WI38 (cell line): ENCODE measurements at regions not wholly inside any gene's neighbourhood (a gene's known extent, or its start where the extent isn't known, plus 50 kb on each side); places are given as distances from the start of the nearest gene placed in this dataset.

Experiments used
- H3K4me3 ChIP-seq: 2 replicates; pipeline ENCODE4 v1.5.1; 2011; ENCODE audit warnings: low read depth, mild to moderate bottlenecking, control low read depth, low read length
- CTCF ChIP-seq: IDR thresholded peaks from 2 replicates; pipeline ENCODE4 v1.5.1; 2012; ENCODE audit warnings: low read depth, mild to moderate bottlenecking, control low read depth, low read length

GRCh38 chr1:195954848-195955247 lies 653.4 kb downstream of the KCNT2 start:
- TF ChIP-seq CTCF: no peak
- H3K4me3 ChIP-seq: no peak overlapping the region

DNA sequence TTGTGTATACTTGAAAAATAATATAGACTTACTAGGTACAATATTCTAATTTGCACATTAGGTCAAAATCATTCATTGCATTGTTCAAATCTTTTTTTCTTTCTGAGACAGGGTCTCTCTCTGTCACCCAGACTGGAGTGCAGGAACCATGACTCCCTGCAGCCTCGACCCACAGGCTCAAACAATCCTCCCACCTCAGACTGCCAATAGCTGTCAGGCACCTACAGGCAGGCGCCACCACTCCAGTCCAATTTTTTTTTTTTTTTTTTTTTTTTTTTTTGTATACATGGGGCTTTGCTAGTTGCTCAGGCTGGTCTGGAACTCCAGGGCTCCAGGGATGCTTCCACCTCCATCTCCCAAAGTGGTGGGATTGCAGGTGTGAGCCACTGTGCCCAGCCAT lies 656.9 kb downstream of the KCNT2 start:
- H3K4me3 ChIP-seq: no peak overlapping the region
- TF ChIP-seq CTCF: no peak

- no peak overlapping the region for H3K4me3 ChIP-seq
- no peak for TF ChIP-seq CTCF
Observed at GRCh38 chr1:195948123-195948895, 659.9 kb downstream of the KCNT2 start.

GRCh38 chr1:195946500-195946899 lies 661.7 kb downstream of the KCNT2 start:
- no peak for TF ChIP-seq CTCF
- H3K4me3 ChIP-seq: no peak overlapping the region

DNA sequence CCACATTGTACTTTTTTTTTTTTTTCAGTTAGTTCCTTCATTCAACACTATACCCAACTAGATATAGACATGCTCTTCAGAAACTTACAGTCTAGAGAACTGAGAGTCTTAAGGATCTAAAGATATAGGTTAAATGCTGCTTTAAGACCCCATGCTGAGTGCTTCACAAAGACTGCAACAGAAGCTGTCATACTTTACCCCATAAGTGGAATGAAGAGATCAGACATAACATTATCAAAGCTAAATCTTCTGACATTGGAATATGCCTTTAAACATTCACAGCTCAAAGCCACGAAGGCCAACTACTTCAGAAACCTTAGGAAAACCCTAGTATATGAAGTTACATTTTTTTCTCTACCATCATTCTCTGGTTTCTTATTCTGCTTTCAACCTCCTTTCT lies 666.4 kb downstream of the KCNT2 start:
- H3K4me3 ChIP-seq: no peak overlapping the region
- no peak for TF ChIP-seq CTCF

GRCh38 chr1:195941314-195941713 lies 666.9 kb downstream of the KCNT2 start:
- no peak for TF ChIP-seq CTCF
- no peak overlapping the region for H3K4me3 ChIP-seq

DNA sequence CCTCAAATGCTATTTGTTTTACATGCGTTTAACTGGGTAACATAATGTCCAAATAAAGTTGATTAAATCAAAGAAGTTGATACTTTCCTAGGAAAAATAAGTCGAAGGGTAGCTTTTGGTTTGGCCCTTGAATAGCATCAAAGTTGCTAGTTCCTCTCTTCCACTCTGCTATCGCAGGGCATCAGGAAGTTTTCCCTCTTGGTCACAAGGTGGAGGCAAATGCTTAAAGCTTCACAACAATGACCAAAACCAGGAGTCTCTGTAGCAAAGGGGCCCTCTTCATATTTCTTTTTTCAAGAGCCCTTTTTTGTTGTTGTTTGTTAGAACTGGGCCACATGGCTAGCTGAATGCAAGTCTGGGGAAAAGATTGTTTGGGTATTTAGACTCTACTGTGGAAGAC lies 668.4 kb downstream of the KCNT2 start:
- no peak overlapping the region for H3K4me3 ChIP-seq
- no peak for TF ChIP-seq CTCF
